ENCODE measurements at regions not wholly inside any gene's neighbourhood (a gene's known extent, or its start where the extent isn't known, plus 50 kb on each side); places are given as distances from the start of the nearest gene placed in this dataset.

GRCh38 chr12:114757684-114758325 is 73.8 kb upstream of the TBX3 start:
- no peaks in the 10 kb centered on the region for H3K36me3 ChIP-seq
- TF ChIP-seq Cebpa-rat (IDR thresholded peaks at IDR 0.05), result no peak
- no peaks in the 10 kb centered on the region for H3K4me1 ChIP-seq
- H3K4me2 ChIP-seq, result no peak overlapping the region
- H3K9ac ChIP-seq, result no peak overlapping the region
- no peaks in the 10 kb centered on the region for H4K20me1 ChIP-seq
- no peak overlapping the region for H3K4me3 ChIP-seq
- H3K27me3 ChIP-seq, result no peaks in the 10 kb centered on the region
- H3K9me3 ChIP-seq, result no peaks in the 10 kb centered on the region
- no peak overlapping the region for H3K27ac ChIP-seq

- no peak overlapping the region for H3K9ac ChIP-seq
- TF ChIP-seq Cebpa-rat (IDR thresholded peaks at IDR 0.05), result no peak
- no peaks in the 10 kb centered on the region for H3K9me3 ChIP-seq
- no peaks in the 10 kb centered on the region for H3K36me3 ChIP-seq
- H4K20me1 ChIP-seq, result no peaks in the 10 kb centered on the region
- no peaks in the 10 kb centered on the region for H3K27me3 ChIP-seq
- no peak overlapping the region for H3K4me3 ChIP-seq
- no peaks in the 10 kb centered on the region for H3K4me1 ChIP-seq
- no peak overlapping the region for H3K27ac ChIP-seq
- no peak overlapping the region for H3K4me2 ChIP-seq
Measured at GRCh38 chr12:114752217-114752616, 68.2 kb upstream of the TBX3 start.

GRCh38 chr12:114751712-114752111 is 67.7 kb upstream of the TBX3 start:
- Histone ChIP-seq H3K4me3 (no peak overlapping the region), H3K9ac (no peak overlapping the region), H3K4me2 (no peak overlapping the region), H3K4me1 (0 out of 2 replicates have a peak, but pooled peaks cover under 1% of the 10 kb centered on the region), H3K27ac (no peak overlapping the region), H3K36me3 (no peaks in the 10 kb centered on the region), H4K20me1 (no peaks in the 10 kb centered on the region), H3K9me3 (no peaks in the 10 kb centered on the region), H3K27me3 (no peaks in the 10 kb centered on the region)
- TF ChIP-seq Cebpa-rat (IDR thresholded peaks at IDR 0.05), result no peak

- no peak overlapping the region for H3K27ac ChIP-seq
- no peaks in the 10 kb centered on the region for H3K36me3 ChIP-seq
- H3K9ac ChIP-seq, result no peak overlapping the region
- TF ChIP-seq Cebpa-rat (IDR thresholded peaks at IDR 0.05), result no peak
- H3K4me1 ChIP-seq, result 0 out of 2 replicates have a peak, but pooled peaks cover 5% of the 10 kb centered on the region
- no peak overlapping the region for H3K4me3 ChIP-seq
- no peaks in the 10 kb centered on the region for H4K20me1 ChIP-seq
- H3K4me2 ChIP-seq, result no peak overlapping the region
- H3K27me3 ChIP-seq, result no peaks in the 10 kb centered on the region
- no peaks in the 10 kb centered on the region for H3K9me3 ChIP-seq
Measured at GRCh38 chr12:114750917-114751316, 66.9 kb upstream of the TBX3 start.

GRCh38 chr12:114749065-114749464 is 65.1 kb upstream of the TBX3 start:
- Histone ChIP-seq H3K4me3 (no peak overlapping the region), H4K20me1 (no peaks in the 10 kb centered on the region), H3K27ac (no peak overlapping the region), H3K4me1 (0 out of 2 replicates have a peak, but pooled peaks cover 5% of the 10 kb centered on the region), H3K9me3 (no peaks in the 10 kb centered on the region), H3K36me3 (no peaks in the 10 kb centered on the region), H3K27me3 (no peaks in the 10 kb centered on the region), H3K4me2 (no peak overlapping the region), H3K9ac (no peak overlapping the region)
- TF ChIP-seq Cebpa-rat (IDR thresholded peaks at IDR 0.05), result no peak

GRCh38 chr12:114747012-114747858 is 63.3 kb upstream of the TBX3 start:
- Histone ChIP-seq H3K27me3 (no peaks in the 10 kb centered on the region), H3K27ac (no peak overlapping the region), H3K36me3 (no peaks in the 10 kb centered on the region), H3K4me3 (no peak overlapping the region), H3K4me1 (0 out of 2 replicates have a peak, but pooled peaks cover 5% of the 10 kb centered on the region), H3K9ac (no peak overlapping the region), H4K20me1 (no peaks in the 10 kb centered on the region), H3K4me2 (no peak overlapping the region), H3K9me3 (no peaks in the 10 kb centered on the region)
- TF ChIP-seq Cebpa-rat (IDR thresholded peaks at IDR 0.05), result no peak

- no peak for TF ChIP-seq Cebpa-rat (IDR thresholded peaks at IDR 0.05)
- Histone ChIP-seq H3K9ac (no peak overlapping the region), H3K27me3 (no peaks in the 10 kb centered on the region), H3K4me1 (0 out of 2 replicates have a peak, but pooled peaks cover 5% of the 10 kb centered on the region), H3K36me3 (no peaks in the 10 kb centered on the region), H3K9me3 (no peaks in the 10 kb centered on the region), H3K27ac (no peak overlapping the region), H3K4me3 (no peak overlapping the region), H4K20me1 (no peaks in the 10 kb centered on the region), H3K4me2 (no peak overlapping the region)
Measured at GRCh38 chr12:114746297-114747011, 62.5 kb upstream of the TBX3 start.

GRCh38 chr12:114744691-114745090 is 60.7 kb upstream of the TBX3 start:
- no peak overlapping the region for H3K4me2 ChIP-seq
- H3K4me1 ChIP-seq, result 0 out of 2 replicates have a peak, but pooled peaks cover 5% of the 10 kb centered on the region
- no peaks in the 10 kb centered on the region for H3K9me3 ChIP-seq
- H3K9ac ChIP-seq, result no peak overlapping the region
- no peak overlapping the region for H3K27ac ChIP-seq
- H3K36me3 ChIP-seq, result no peaks in the 10 kb centered on the region
- no peak overlapping the region for H3K4me3 ChIP-seq
- no peak for TF ChIP-seq Cebpa-rat (IDR thresholded peaks at IDR 0.05)
- H3K27me3 ChIP-seq, result no peaks in the 10 kb centered on the region
- H4K20me1 ChIP-seq, result no peaks in the 10 kb centered on the region

GRCh38 chr12:114744285-114744684 is 60.3 kb upstream of the TBX3 start:
- Histone ChIP-seq H4K20me1 (no peaks in the 10 kb centered on the region), H3K9ac (no peak overlapping the region), H3K4me3 (no peak overlapping the region), H3K27me3 (no peaks in the 10 kb centered on the region), H3K27ac (no peak overlapping the region), H3K4me1 (0 out of 2 replicates have a peak, but pooled peaks cover 5% of the 10 kb centered on the region), H3K36me3 (no peaks in the 10 kb centered on the region), H3K9me3 (no peaks in the 10 kb centered on the region), H3K4me2 (no peak overlapping the region)
- no peak for TF ChIP-seq Cebpa-rat (IDR thresholded peaks at IDR 0.05)

All from BLaER1 (cell line).